GM10847 (cell line): ENCODE measurements at regions not wholly inside any gene's neighbourhood (a gene's known extent, or its start where the extent isn't known, plus 50 kb on each side); places are given as distances from the start of the nearest gene placed in this dataset.

Experiments
- POLR2A ChIP-seq: IDR thresholded peaks from 2 replicates; pipeline ENCODE4 v1.6.1; 2011; ENCODE audit not compliant: insufficient read length; ENCODE audit errors: extremely low read depth

DNA sequence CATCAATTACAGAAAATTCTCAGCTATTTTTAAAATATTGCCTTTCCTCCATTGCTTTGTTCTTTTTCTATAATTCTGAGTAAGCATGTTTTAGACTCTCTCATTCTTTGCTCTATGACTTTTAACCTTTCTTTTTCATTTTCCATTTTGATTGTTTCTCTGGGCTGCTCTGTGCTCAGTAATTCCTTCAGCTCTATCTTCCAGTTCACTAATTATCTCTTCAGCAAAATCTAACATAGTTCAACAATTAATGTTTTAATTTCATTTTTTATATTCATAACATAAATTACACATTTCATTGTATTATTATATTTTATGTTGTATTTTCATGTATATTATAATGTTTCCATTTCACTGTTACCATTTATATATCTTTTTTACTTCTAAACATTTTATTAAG, 198.8 kb upstream of the NOX3 start:
- no peak for TF ChIP-seq POLR2A

DNA sequence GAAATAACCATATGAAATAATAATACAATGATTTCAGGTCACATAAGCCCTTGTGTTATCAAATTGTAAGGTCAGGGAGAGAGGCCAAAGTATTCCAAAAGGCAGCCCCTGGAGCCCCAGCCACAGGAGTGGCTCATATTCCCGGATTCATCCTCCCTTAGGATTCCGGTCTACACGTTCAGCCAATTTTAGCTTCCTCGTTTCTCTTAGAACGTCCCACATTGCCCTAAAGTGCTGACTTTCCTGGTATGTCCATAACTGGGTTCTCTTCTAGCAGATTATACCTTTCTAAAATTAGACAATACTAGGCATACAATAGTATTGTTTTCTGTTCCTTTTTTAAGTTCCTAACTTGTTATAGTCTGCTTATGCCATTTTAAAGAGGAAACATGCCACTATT, 192.7 kb upstream of the NOX3 start:
- no peak for TF ChIP-seq POLR2A

DNA sequence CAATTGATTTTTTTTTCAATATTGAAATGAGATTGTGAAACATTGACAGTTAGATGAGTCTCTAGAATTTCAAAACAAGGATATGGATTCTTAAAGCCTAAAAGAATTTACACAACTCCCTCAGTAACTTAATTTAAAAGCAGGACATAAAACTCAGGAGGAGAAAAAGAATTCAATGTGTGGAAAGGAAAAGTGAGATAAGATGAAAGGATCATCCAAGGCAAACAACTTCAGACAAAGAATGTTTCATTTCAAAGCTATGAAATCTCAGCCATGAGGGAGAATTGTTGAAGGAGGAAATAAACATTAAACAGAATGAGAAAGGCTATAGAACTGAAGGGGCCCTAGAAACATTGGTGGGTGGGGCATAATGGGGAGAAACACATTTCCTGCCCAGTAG, 191.7 kb upstream of the NOX3 start:
- no peak for TF ChIP-seq POLR2A

DNA sequence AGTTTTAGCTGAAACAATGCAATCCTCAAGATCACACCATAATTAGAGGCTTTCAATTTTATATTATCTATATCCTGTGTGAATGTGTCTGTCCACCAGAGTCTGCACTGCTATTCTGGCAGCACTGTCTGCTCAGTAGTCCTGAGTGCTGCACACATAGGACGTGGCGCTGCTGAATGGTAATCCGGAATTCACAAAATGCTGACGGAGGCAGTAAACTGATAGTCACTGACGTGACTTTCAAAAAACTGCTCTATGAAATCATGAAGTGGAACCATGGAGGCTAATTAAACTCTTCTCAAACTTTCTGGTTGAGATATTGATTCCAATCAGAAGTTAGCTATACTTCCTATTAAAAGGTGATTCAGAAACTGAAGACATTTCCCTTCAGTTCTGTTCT, 190.8 kb upstream of the NOX3 start:
- TF ChIP-seq POLR2A = no peak

DNA sequence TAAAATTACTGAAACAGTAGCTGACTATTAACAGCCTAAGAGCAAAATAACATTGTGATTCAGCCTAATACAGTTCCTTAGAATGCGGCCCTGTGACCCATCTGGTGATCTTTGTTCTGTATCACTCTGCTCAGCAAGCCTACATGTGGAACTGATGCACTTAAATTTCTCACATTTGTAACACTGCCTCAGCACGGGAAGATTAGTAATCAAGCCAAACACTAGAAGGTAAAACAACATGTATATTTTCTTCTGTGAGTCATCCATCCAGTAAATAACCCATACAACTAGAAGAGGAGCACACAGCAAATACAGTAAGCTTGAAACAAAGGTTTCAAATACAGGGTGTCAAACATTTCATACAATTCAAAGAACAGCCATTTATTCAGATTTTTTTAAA, 189.7 kb upstream of the NOX3 start:
- no peak for TF ChIP-seq POLR2A

DNA sequence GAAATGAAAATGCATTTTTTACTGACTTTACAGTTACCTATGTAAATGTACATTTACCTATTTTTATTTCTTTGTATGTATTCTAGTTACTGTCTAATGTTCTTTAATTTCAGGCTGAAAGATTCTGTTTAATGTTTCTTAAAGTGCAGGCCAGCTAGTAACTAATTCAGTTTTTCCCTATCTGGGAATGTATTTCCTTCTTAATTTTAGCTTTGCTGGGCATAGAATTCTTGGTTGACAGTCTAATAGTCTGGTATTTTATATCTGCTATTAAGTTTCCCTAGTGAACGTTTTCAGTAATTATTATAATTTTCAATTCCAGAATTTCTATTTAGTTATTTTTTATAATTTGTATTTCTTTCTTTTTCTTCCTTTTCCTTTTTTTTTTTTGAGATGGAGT, 186.0 kb upstream of the NOX3 start:
- TF ChIP-seq POLR2A = no peak

DNA sequence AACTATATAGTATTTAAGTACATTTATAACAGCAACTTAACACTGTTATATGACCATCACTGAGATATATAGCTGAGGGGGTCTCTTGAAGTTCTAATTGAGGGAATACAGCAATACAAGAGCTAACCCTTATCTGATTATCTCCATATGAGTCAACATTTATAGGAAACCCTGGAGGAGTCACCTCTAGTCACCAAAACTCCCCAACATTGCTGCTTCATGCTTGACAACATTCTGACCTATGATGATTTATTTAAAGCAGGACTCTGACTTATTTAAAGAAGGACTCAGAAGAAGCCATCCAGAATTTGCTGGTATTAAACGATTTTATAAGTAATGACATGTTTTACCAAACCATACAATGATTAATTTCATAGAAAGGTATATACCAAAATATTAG, 182.6 kb upstream of the NOX3 start:
- no peak for TF ChIP-seq POLR2A

DNA sequence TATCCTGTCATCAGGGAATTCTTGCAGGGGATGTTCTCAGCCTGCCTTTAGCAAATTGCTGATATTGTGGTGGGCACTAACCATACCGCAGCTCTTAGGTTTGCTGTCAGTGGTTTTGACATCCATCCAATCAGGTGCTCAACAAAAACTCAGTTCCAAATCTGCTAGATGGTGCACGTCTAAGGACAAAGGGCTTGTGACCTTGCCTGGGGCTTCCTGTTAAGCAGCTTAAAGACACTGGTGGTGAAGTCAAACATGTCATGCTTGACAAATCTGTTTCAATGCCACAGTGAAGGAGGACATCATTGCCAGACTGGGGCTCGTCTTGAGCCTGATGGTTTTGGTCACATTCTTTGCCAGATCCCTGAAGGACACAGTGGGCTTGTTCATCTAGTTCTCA, 179.8 kb upstream of the NOX3 start:
- no peak for TF ChIP-seq POLR2A

DNA sequence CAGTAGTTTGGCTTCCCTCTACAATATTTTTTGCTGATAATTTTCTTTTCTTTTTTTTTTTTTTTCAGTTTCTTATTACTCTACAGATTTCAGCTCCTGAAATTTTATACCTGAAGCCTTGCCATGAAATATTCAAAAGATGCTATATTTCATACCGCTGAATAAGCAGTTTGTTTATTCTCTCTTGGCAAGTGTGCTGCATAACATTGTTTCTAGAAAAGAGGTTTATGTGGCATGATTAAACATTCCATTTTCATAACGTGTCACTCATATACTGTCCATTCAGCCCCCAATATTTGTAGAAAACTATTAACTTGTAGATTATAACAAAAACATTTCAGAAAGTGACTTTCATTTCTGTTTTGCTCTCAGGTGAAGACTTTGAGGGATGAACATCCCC, 174.4 kb upstream of the NOX3 start:
- no peak for TF ChIP-seq POLR2A

DNA sequence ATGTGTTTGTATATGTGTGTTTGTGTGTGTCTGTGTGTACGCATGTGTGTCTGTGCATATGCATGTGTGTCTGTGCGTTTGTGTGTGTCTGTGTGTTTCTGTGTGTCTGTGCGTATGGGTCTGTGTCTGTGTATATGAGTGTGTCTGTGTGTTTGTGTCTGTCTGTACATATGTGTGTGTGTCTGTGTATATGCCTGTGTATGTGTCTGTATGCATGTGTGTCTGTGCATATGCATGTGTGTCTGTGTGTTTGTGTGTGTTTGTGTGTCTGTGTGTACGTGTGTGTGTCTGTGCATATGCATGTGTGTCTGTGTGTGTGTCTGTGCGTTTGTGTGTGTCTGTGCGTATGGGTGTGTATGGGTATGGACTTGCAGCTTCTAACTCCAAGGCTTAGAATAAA, 174.0 kb upstream of the NOX3 start:
- TF ChIP-seq POLR2A = no peak

DNA sequence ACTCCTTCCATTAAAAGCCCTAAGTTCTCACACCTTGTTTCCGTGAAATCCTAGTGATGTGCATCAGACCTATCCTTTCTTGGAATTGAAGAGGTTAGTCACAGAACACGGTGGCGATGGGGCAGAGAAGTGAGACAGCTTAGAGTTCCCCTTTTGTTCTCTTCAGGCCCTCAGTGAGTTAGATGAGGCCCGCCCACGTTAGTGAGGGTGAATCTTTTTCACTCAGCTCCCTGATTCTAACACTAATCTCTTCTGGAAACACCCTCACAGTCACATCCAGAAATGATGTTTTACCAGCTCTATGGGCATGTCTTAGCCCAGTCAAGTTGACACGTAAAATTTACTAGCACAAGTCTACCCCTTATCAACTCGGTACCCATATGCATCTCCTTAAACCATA, 172.7 kb upstream of the NOX3 start:
- TF ChIP-seq POLR2A = no peak

DNA sequence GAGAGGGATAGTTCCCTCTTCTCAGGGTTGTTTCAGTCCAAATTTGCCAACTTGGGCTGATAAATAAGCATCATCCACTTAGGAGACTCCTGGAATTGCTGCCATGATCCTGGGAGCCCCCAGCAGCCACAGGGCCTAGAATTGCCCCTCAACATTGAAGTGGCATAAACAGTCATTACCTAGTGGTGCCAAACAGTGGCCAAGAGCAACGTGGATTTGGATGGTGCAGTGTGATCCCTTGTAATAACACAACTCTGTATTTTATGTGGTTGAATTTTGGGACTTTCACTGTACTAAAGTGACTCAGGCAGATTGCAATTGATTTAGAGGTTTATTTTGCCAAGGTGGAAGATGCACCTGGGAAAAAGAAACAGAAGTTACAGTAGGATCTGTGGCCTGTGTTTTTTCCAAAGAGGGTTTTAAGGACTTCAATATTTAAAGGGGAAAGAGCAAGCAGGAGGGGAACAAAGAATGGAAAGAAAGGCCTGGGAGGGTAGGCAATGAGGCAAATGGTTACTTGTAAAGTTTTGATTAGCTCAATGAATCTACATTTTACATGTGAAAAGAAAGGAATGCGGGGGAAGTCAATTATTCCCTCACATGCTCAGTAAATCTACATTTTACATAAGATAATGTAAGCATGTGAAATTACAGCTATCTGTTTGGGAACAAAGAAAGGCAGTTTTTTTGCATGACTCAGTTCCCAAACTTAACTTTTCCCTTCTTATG, 168.0 kb upstream of the NOX3 start:
- TF ChIP-seq POLR2A = no peak

DNA sequence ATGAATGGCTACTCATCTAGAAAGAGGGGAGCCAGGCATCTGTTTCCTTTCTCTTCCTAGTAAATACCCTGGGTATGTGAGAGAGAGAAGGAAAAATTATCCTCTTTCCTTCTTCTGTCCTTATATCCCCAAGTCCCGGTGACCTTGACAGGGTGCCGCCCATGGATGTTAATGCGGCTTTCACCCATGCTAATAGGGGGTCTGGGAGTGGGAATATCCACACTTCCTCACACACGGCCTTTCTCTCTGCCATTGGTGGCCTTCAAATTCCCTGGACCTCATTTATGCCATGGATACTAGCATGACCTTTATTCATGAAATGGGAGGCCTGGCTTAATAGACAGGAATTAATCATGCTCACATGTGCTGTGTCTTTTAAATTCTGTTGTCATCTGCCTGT, 159.0 kb upstream of the NOX3 start:
- TF ChIP-seq POLR2A = no peak

DNA sequence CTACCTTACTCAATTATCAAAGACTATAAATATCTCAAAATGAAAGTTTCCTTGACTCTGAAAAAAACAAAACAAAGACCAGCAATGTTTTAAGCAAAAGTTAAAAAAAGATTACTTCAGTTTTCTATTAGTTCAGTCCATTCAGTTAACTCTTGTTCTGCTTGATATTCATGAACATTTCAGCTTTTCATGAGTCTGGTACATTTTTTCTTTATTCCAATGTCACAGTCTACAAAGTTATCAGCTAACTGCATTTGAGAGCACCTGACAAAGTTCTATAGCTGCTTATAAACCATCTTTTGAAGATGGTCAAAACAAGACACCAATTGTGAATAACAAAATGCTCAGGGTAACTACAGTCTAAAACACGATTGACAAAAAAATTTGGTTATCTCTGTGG, 156.1 kb upstream of the NOX3 start:
- TF ChIP-seq POLR2A = no peak

DNA sequence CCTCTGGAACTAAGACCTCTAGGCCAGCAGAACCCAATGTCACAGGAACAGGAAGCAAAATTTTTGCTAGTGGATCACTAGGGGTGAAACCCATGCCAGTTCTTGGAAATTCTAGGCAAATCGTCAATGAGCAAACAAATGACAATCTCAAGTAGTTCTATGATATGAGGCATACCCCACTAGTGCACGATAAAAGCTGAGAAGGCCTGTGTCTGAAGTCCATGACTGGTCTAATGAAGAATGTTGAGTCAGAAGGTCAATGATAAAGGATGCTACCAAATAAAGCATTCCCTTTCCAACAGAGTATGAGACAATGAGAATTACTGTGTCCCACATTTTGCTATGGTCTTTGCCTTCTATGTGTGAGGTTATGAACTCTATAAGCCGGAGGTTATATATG, 149.4 kb upstream of the NOX3 start:
- no peak for TF ChIP-seq POLR2A

DNA sequence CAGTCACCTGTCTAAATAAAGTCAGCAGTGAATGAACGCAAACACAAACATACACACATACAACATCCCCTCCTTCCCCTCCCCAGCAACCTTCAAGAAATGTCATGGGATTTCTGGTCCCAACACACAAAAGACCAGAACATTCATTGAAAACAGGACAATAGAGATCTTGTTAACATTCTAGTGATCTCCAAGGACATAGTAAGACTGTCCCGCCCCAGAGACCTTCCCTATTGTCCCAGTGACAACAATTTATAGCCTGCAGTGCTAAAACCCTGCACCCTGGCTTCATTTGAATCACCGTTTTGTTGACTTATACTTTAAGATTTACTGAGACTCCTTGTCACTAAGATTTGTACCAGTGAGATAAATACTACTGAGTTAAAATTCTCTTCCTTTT, 143.9 kb upstream of the NOX3 start:
- no peak for TF ChIP-seq POLR2A

DNA sequence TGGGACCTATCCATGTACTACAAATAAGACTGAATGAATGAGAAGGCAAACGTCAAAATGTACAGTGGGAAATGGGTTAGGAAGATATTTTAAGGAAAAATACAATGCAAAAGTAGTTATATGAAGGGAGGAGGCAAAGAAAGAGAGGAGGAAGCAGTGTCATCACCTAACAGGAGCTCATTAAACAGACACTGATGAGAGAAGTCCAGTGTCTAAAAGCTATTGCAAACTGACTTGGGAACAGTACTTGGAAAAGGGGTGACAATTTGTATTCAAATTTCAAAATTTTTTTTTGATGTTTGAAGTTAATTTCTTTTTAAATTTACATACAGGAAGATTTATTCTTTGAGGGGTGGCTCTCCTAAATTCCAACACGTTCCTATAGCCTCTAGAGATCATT, 143.5 kb upstream of the NOX3 start:
- no peak for TF ChIP-seq POLR2A

DNA sequence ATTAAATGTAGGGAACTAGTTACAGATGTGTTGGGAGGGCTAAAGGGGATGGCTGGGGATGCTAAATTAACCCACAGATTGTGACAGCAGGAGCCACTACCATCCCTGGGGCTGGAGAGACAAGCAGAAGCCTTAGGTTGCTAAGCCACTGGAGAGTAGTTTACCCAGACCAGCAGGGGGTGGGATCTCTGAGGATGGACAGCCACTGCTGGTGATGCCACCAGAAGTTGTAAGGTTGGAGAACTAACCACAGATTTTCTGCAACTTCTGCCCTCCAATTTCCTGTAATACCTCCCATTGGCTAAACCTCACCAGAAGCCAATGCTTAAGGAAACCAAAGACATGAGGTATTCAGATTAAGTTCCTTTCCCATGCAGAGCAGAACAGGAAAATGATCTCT, 139.6 kb upstream of the NOX3 start:
- TF ChIP-seq POLR2A = no peak
